ENCODE measurements at regions not wholly inside any gene's neighbourhood (a gene's known extent, or its start where the extent isn't known, plus 50 kb on each side); places are given as distances from the start of the nearest gene placed in this dataset.
"Not testable (repeated sequence)": the region's sequence is repeated elsewhere in the genome, so short reads cannot be mapped to it uniquely, and the experiment has no call there.

- no CpG with 5 or more reads among the region's 8 CpGs for WGBS (ENCODE audit: insufficient coverage, low coverage, low lambda C conversion rate, missing lambda C conversion rate)
- H3K9me3 ChIP-seq; DNase-seq; H3K27me3 ChIP-seq; ATAC-seq; H3K4me1 ChIP-seq; intact Hi-C loops (cut with DNase I); H3K4me3 ChIP-seq; H3K27ac ChIP-seq; H3K36me3 ChIP-seq: not testable (repeated sequence)
Measured at GRCh38 chr15:21774760-21775159, 102.8 kb downstream of the POTEB start.

GRCh38 chr15:21766524-21766923 is 111.0 kb downstream of the POTEB start:
- intact Hi-C loops (cut with DNase I); H3K27ac ChIP-seq; H3K4me3 ChIP-seq; DNase-seq; H3K27me3 ChIP-seq; H3K9me3 ChIP-seq; ATAC-seq; H3K4me1 ChIP-seq; H3K36me3 ChIP-seq: not testable (repeated sequence)
- no CpG with 5 or more reads among the region's 3 CpGs for WGBS (ENCODE audit: insufficient coverage, low coverage, low lambda C conversion rate, missing lambda C conversion rate)

- WGBS (ENCODE audit: insufficient coverage, low coverage, low lambda C conversion rate, missing lambda C conversion rate): 0% methylated on average over 2 of the region's 2 CpGs
- intact Hi-C loops (cut with DNase I); DNase-seq; H3K9me3 ChIP-seq; H3K4me3 ChIP-seq; ATAC-seq; H3K27me3 ChIP-seq; H3K4me1 ChIP-seq; H3K36me3 ChIP-seq; H3K27ac ChIP-seq: not testable (repeated sequence)
Measured at GRCh38 chr15:21763756-21764155, 113.8 kb downstream of the POTEB start.

- peak in 1 of 4 donors; percentile 47 for ATAC-seq
- no CpG with 5 or more reads among the region's 8 CpGs for WGBS (ENCODE audit: insufficient coverage, low coverage, low lambda C conversion rate, missing lambda C conversion rate)
- H3K36me3 ChIP-seq; H3K9me3 ChIP-seq; intact Hi-C loops (cut with DNase I); H3K27me3 ChIP-seq; DNase-seq; H3K4me3 ChIP-seq; H3K4me1 ChIP-seq; H3K27ac ChIP-seq: not testable (repeated sequence)
Measured at GRCh38 chr15:21760250-21761023, 117.1 kb downstream of the POTEB start.

- H3K27ac ChIP-seq; H3K36me3 ChIP-seq; H3K4me1 ChIP-seq; ATAC-seq; H3K9me3 ChIP-seq; H3K27me3 ChIP-seq; intact Hi-C loops (cut with DNase I); DNase-seq; H3K4me3 ChIP-seq: not testable (repeated sequence)
- no CpG with 5 or more reads among the region's 4 CpGs for WGBS (ENCODE audit: insufficient coverage, low coverage, low lambda C conversion rate, missing lambda C conversion rate)
Measured at GRCh38 chr15:21759401-21760165, 118.0 kb downstream of the POTEB start.

GRCh38 chr15:21753838-21754237 is 123.7 kb downstream of the POTEB start:
- H3K27me3 ChIP-seq; DNase-seq; H3K4me3 ChIP-seq; H3K9me3 ChIP-seq; intact Hi-C loops (cut with DNase I); H3K4me1 ChIP-seq; ATAC-seq; H3K27ac ChIP-seq; H3K36me3 ChIP-seq: not testable (repeated sequence)
- WGBS (ENCODE audit: insufficient coverage, low coverage, low lambda C conversion rate, missing lambda C conversion rate): no CpG with 5 or more reads among the region's 2 CpGs

- H3K27me3 ChIP-seq; intact Hi-C loops (cut with DNase I); H3K9me3 ChIP-seq; H3K36me3 ChIP-seq; DNase-seq; H3K27ac ChIP-seq; ATAC-seq; H3K4me3 ChIP-seq; H3K4me1 ChIP-seq: not testable (repeated sequence)
- WGBS (ENCODE audit: insufficient coverage, low coverage, low lambda C conversion rate, missing lambda C conversion rate): no CpG with 5 or more reads among the region's 9 CpGs
Measured at GRCh38 chr15:21752124-21752957, 125.2 kb downstream of the POTEB start.

- no CpG with 5 or more reads among the region's 5 CpGs for WGBS (ENCODE audit: insufficient coverage, low coverage, low lambda C conversion rate, missing lambda C conversion rate)
- intact Hi-C loops (cut with DNase I); H3K27ac ChIP-seq; H3K4me3 ChIP-seq; H3K9me3 ChIP-seq; DNase-seq; H3K27me3 ChIP-seq; ATAC-seq; H3K36me3 ChIP-seq; H3K4me1 ChIP-seq: not testable (repeated sequence)
Measured at GRCh38 chr15:21749173-21749572, 128.4 kb downstream of the POTEB start.

- H3K27ac ChIP-seq; H3K9me3 ChIP-seq; H3K4me1 ChIP-seq; DNase-seq; ATAC-seq; H3K36me3 ChIP-seq; H3K27me3 ChIP-seq; intact Hi-C loops (cut with DNase I); H3K4me3 ChIP-seq: not testable (repeated sequence)
- WGBS (ENCODE audit: insufficient coverage, low coverage, low lambda C conversion rate, missing lambda C conversion rate): 54% methylated on average over 3 of the region's 8 CpGs
Measured at GRCh38 chr15:21744245-21744915, 133.2 kb downstream of the POTEB start.

- H3K27ac ChIP-seq; intact Hi-C loops (cut with DNase I): not testable (repeated sequence)
Measured at GRCh38 chr15:21742067-21742466, 135.5 kb downstream of the POTEB start.

More at GRCh38 chr15:21742067-21742466, 135.5 kb downstream of the POTEB start:
- not testable (repeated sequence) for H3K4me1 ChIP-seq, H3K4me3 ChIP-seq, H3K27me3 ChIP-seq, DNase-seq, ATAC-seq, H3K9me3 ChIP-seq, H3K36me3 ChIP-seq
- WGBS (ENCODE audit: insufficient coverage, low coverage, low lambda C conversion rate, missing lambda C conversion rate): no CpG with 5 or more reads among the region's 16 CpGs
